Stimulated activated naive B cell treated with anti-CD40 and anti-IgM and Interleukin-4, amounts not matched to agents 10 μg/mL and 1 μg/mL and 100 μg/mL, for 72 hours (primary cell): ENCODE measurements at regions not wholly inside any gene's neighbourhood (a gene's known extent, or its start where the extent isn't known, plus 50 kb on each side); places are given as distances from the start of the nearest gene placed in this dataset.
A peak's percentile ranks its signal among the peaks of the same experiment; 100 is the strongest.

ENCODE experiments used
- ATAC-seq, 2 donors: fragments of 150-1000 bp; cut with Tn5 transposase; replicated peaks; 2 replicates each; pipeline ENCODE4 v1.10.0; 2021; ENCODE audit warnings: moderate library complexity in 1 of 2
- DNase-seq: peaks from one replicate; pipeline ENCODE4 v3.0.0; 2021
- H3K27ac Mint-ChIP-seq: one replicate; pipeline ENCODE4 v1.8.0; 2022; ENCODE audit warnings: mild to moderate bottlenecking, mixed read lengths
- H3K27me3 Mint-ChIP-seq, 2 donors: one replicate each; pipeline ENCODE4 v1.8.0; 2022; ENCODE audit warnings: mixed read lengths in 2 of 2
- H3K36me3 Mint-ChIP-seq, 2 donors: one replicate each; pipeline ENCODE4 v1.8.0; 2022; ENCODE audit warnings: mixed read lengths in 2 of 2, mild to moderate bottlenecking in 1 of 2
- H3K4me1 Mint-ChIP-seq, 2 donors: one replicate each; pipeline ENCODE4 v1.8.0; 2022; ENCODE audit warnings: mixed read lengths in 2 of 2, mild to moderate bottlenecking in 1 of 2
- H3K4me3 Mint-ChIP-seq, 2 donors: one replicate each; pipeline ENCODE4 v1.8.0; 2022; ENCODE audit warnings: mild to moderate bottlenecking in 2 of 2, mixed read lengths in 2 of 2, moderate library complexity in 1 of 2
- H3K9me3 Mint-ChIP-seq, 2 donors: one replicate each; pipeline ENCODE4 v1.8.0; 2022; ENCODE audit warnings: mixed read lengths in 2 of 2, mild to moderate bottlenecking in 1 of 2

- no peak for DNase-seq
- Mint-ChIP-seq H3K4me3 (no peak overlapping the region), H3K9me3 (no peaks in the 10 kb centered on the region), H3K4me1 (no peaks in the 10 kb centered on the region), H3K36me3 (no peaks in the 10 kb centered on the region), H3K27ac (no peak overlapping the region), H3K27me3 (no peaks in the 10 kb centered on the region)
- ATAC-seq = no peak
These were observed 165.3 kb downstream of the GASK1B start for GRCh38 chr4:158007566-158007965.

DNA sequence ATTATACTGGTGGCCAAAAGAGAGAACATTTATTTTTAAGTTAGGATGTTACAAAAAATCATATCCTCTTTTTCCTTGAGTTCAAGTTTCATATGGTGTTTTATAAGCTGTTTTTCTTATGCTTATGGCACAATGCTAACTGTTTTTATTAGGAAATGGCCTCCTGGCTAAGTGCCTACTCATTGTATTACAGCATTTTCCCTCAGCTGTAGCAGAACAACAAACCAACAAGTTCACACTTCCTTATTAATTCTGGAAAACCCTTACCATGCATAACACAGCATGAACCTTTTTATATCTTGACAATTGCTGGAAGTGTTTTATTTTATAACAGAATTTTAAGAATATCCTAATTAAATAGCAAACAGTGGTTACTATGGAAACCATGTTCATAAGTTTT is 165.8 kb downstream of the GASK1B start:
- Mint-ChIP-seq H3K27me3 (no peaks in the 10 kb centered on the region), H3K4me3 (no peak overlapping the region), H3K9me3 (no peaks in the 10 kb centered on the region), H3K36me3 (no peaks in the 10 kb centered on the region), H3K27ac (no peak overlapping the region), H3K4me1 (no peaks in the 10 kb centered on the region)
- DNase-seq (no peak), ATAC-seq (no peak)

DNA sequence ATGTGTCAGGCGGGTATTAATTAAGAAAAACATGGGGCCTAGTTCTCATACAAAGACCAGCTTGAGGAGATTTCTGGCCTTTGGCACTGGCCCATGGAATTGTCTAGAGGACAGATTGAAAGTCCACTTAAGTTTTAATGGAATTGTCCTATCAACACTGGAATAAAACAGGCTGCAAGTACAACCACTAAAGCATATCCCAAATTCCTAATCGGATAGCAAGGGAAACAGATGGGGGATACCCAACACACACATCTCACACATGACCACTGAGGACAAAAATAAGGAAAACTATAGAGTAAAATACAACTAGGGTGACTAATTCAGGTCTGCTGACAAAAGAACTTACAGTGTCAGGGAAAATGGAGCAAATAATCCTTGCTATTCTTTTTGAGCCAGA is 167.8 kb downstream of the GASK1B start:
- Mint-ChIP-seq H3K4me1 (no peaks in the 10 kb centered on the region), H3K9me3 (no peaks in the 10 kb centered on the region), H3K27ac (no peak overlapping the region), H3K27me3 (no peaks in the 10 kb centered on the region), H3K36me3 (no peaks in the 10 kb centered on the region), H3K4me3 (no peak overlapping the region)
- DNase-seq = no peak
- ATAC-seq = no peak

GRCh38 chr4:158004101-158004500 is 168.7 kb downstream of the GASK1B start:
- H3K27me3 Mint-ChIP-seq = no peaks in the 10 kb centered on the region
- ATAC-seq (no peak), DNase-seq (no peak)
- H3K4me3 Mint-ChIP-seq = no peak overlapping the region
- H3K36me3 Mint-ChIP-seq = no peaks in the 10 kb centered on the region
- H3K4me1 Mint-ChIP-seq = no peaks in the 10 kb centered on the region
- no peaks in the 10 kb centered on the region for H3K9me3 Mint-ChIP-seq
- no peak overlapping the region for H3K27ac Mint-ChIP-seq

DNA sequence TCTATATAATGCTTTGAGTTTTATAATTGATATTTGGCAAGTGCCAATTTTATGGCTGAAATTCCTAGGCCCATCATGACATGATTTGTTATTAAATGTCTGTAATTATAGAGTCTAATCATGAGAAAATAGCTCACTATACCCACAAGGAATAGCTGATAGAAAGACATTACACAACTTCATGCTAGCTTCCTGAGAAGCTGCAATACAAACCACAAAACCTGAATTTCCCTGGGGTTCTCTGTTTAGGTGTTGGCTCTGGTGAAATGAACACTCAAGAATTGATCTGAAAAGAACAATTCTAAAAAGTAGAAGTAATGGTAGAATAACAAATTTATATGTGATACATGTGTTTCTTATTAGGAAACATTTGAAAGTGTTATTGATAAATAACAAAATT is 169.6 kb downstream of the GASK1B start:
- H3K27me3 Mint-ChIP-seq = no peaks in the 10 kb centered on the region
- H3K27ac Mint-ChIP-seq = no peak overlapping the region
- no peaks in the 10 kb centered on the region for H3K9me3 Mint-ChIP-seq
- H3K36me3 Mint-ChIP-seq = no peaks in the 10 kb centered on the region
- H3K4me1 Mint-ChIP-seq = no peaks in the 10 kb centered on the region
- ATAC-seq (no peak), DNase-seq (no peak)
- no peak overlapping the region for H3K4me3 Mint-ChIP-seq

DNA sequence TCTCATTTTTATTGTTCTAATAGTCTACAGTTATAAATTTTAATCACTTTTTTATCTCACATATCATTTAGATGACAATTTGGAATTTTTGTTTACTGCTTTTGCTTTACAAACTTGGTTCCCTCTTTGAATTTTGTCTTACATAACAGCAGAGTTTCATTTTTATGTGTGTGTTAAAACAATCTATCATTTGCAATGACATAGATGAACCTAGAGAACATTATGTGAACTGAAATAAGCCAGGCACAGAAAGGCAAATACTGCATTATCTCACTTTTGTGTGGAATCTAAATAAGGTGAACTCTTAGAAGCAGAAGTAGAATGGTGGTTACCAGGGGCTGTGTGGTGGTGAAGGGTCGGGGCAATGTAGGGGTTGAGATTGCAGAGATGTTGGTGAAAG is 170.7 kb downstream of the GASK1B start:
- no peaks in the 10 kb centered on the region for H3K4me1 Mint-ChIP-seq
- H3K9me3 Mint-ChIP-seq = no peaks in the 10 kb centered on the region
- no peak overlapping the region for H3K4me3 Mint-ChIP-seq
- DNase-seq (no peak), ATAC-seq (no peak)
- no peaks in the 10 kb centered on the region for H3K27me3 Mint-ChIP-seq
- H3K27ac Mint-ChIP-seq = no peak overlapping the region
- no peaks in the 10 kb centered on the region for H3K36me3 Mint-ChIP-seq

GRCh38 chr4:158001756-158002155 is 171.1 kb downstream of the GASK1B start:
- H3K27ac Mint-ChIP-seq = no peak overlapping the region
- DNase-seq (no peak), ATAC-seq (no peak)
- H3K36me3 Mint-ChIP-seq = no peaks in the 10 kb centered on the region
- no peak overlapping the region for H3K4me3 Mint-ChIP-seq
- H3K9me3 Mint-ChIP-seq = no peaks in the 10 kb centered on the region
- H3K4me1 Mint-ChIP-seq = no peaks in the 10 kb centered on the region
- H3K27me3 Mint-ChIP-seq = no peaks in the 10 kb centered on the region

DNA sequence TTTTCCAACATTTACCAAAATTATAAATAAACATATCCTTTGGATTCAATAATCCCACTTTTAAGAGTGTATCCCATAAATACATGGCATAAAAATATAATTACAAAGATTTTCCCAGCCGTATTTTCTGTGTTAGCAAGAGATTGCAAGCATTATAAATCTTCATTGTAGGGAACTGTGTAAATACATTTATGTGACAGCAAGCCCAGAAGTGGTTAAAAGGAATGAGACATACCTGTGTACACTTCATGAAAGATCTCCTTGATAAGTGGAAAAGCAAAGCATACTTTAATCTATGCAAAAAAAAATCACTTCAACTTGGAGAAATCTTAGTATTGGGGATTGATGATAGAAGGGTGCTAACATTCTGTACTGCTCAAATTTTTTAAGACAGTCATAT is 173.1 kb downstream of the GASK1B start:
- Mint-ChIP-seq H3K36me3 (no peaks in the 10 kb centered on the region), H3K9me3 (no peaks in the 10 kb centered on the region), H3K4me3 (no peak overlapping the region), H3K27ac (no peak overlapping the region), H3K27me3 (no peaks in the 10 kb centered on the region), H3K4me1 (no peaks in the 10 kb centered on the region)
- DNase-seq (no peak), ATAC-seq (no peak)

DNA sequence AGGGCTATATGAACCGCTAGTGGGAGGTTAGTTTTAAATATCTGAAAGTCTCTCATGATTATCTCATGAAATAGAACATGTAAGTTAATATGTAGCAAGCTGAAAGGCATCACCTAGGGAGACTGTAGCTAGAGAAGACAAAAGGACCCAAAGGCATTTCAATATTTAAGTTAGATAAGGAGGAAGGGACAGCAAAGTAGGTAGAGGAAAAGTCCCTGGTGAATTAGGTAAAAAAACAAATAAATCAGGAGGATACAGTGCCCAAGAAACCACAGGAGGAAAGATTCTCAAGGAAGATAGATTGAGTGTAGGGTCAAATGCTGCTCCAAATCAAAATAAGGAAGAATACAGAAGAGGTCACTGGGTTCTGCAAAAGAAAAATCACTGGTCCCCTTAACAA is 175.5 kb downstream of the GASK1B start:
- no peak overlapping the region for H3K4me3 Mint-ChIP-seq
- no peaks in the 10 kb centered on the region for H3K36me3 Mint-ChIP-seq
- DNase-seq = no peak
- no peaks in the 10 kb centered on the region for H3K9me3 Mint-ChIP-seq
- no peaks in the 10 kb centered on the region for H3K27me3 Mint-ChIP-seq
- no peaks in the 10 kb centered on the region for H3K4me1 Mint-ChIP-seq
- ATAC-seq = no peak
- no peak overlapping the region for H3K27ac Mint-ChIP-seq

DNA sequence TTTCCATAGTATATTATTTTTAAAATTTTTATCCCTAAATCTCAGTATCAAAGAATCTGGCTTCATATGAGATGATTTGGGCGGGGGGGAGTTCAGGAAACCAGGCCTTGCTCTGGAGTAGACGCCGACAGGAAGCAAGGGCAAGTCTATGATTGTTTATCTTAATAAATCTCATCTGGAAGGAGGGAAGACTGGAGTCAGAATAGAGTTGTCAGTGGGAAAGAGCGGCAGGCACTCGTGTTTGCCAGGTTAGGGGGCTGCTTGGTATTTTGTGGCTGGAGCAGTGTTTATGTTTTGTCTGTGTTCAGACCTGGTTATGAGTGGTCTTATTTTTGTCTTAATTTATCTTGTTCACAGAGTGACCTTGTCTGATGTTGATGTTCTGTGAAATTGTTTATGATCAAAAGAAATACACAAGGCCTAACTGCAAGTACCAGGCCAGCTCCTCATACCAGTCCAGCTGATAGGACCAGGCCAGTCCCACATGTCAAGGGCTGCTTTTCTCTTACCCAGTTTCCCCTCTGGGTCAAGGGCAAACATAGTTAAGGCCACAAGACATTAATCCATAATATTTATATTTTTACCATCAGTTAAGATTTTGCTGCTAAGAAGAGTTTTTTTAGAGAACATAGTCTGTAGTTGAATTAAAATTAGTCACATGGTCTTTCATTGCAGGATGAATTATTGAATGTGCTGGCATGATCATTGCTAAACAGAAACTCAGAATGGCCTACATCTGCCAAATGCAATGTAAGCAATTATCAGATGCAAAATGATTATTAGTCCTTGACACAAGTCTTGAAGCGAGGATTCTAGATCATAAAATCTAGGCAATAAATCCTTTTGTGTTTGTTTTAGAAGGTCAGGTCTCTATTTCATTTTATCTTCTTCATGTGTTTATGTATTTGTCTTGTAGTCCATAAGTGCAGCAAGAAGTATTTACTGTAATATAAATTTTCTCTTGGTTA is 176.5 kb downstream of the GASK1B start:
- no peaks in the 10 kb centered on the region for H3K36me3 Mint-ChIP-seq
- no peaks in the 10 kb centered on the region for H3K9me3 Mint-ChIP-seq
- H3K4me1 Mint-ChIP-seq = no peaks in the 10 kb centered on the region
- ATAC-seq (no peak), DNase-seq (no peak)
- no peaks in the 10 kb centered on the region for H3K27me3 Mint-ChIP-seq
- no peak overlapping the region for H3K4me3 Mint-ChIP-seq
- no peak overlapping the region for H3K27ac Mint-ChIP-seq

GRCh38 chr4:157994863-157995262 is 178.0 kb downstream of the GASK1B start:
- H3K4me3 Mint-ChIP-seq = no peak overlapping the region
- no peaks in the 10 kb centered on the region for H3K36me3 Mint-ChIP-seq
- H3K4me1 Mint-ChIP-seq = no peaks in the 10 kb centered on the region
- no peaks in the 10 kb centered on the region for H3K27me3 Mint-ChIP-seq
- no peak for ATAC-seq
- DNase-seq = no peak
- H3K27ac Mint-ChIP-seq = no peak overlapping the region
- no peaks in the 10 kb centered on the region for H3K9me3 Mint-ChIP-seq

DNA sequence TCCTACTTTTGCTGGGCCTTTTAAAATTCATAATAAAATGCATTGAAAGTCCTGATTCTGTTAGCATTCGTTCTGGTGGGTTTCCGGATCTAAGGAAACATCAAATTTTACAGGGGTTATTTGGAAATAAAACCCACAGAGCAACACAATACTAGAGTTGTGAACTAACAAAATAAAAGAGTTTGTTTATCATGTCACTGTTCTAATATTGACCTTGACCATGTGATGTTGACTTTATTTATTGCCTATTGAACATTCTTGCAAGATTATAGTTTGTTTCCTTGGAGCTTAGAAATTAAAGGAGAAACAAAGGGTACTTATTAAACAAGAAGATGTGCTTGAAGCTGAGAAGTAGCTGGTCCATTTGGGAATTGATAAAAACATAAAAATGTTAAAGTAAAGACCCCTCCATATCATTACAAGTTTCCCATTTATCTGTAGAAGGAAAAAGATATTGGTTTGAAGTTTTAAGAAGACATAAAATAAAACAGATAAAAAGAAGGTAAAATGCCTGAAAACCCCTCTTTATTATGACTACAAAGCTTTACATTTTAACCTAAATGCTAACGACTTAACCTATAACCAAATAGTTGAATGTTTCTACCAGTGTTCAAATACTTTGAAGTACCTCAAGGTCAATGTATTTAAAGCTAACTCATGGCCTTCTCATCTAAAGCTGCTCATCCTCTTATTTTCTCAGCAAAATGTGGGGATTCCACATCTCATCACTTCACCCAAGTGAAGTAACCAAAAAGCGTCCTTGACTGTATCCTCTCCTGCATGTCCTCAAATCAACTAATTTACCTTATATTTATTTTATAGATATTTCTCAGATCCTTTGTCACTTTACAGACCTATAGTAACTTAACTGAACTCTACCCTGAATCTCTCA is 179.6 kb downstream of the GASK1B start:
- Mint-ChIP-seq H3K9me3 (no peaks in the 10 kb centered on the region), H3K27me3 (no peaks in the 10 kb centered on the region)

GRCh38 chr4:157992038-157992705 is 180.7 kb downstream of the GASK1B start:
- no peaks in the 10 kb centered on the region for H3K4me1 Mint-ChIP-seq
- DNase-seq = no peak
- H3K27ac Mint-ChIP-seq = no peak overlapping the region
- no peaks in the 10 kb centered on the region for H3K36me3 Mint-ChIP-seq
- H3K4me3 Mint-ChIP-seq = no peak overlapping the region
- peak in 1 of 2 donors; percentile 29 for ATAC-seq
- no peaks in the 10 kb centered on the region for H3K9me3 Mint-ChIP-seq
- H3K27me3 Mint-ChIP-seq = no peaks in the 10 kb centered on the region

More for the DNA sequence above, 179.6 kb downstream of the GASK1B start:
- ATAC-seq (no peak), DNase-seq (no peak)
- Mint-ChIP-seq H3K4me3 (no peak overlapping the region), H3K36me3 (no peaks in the 10 kb centered on the region), H3K4me1 (no peaks in the 10 kb centered on the region), H3K27ac (no peak overlapping the region)

DNA sequence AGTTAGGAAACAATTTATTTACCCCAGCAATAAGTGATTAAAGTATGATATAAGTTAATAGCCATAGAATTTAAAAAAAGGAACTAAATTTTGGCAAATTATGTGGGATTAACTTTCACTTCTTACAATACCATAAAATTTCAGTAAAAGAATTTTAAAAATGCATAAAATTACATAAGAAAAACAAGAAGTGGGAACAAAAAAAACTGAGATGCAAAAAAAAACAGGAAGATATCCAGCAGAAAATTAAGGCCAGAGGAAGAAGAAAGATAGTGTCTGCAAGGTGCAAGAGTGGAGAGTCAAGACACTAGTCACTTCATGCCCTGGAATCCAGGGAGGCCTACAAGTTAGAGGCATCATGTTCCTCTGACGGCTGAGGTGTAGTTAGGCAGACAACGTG is 184.2 kb downstream of the GASK1B start:
- DNase-seq (no peak), ATAC-seq (no peak)
- no peak overlapping the region for H3K27ac Mint-ChIP-seq

More for the DNA sequence above, 184.2 kb downstream of the GASK1B start:
- Mint-ChIP-seq H3K9me3 (peaks cover 0 to 1% of the 10 kb centered on the region in 2 donors), H3K27me3 (no peaks in the 10 kb centered on the region), H3K36me3 (no peaks in the 10 kb centered on the region), H3K4me1 (no peaks in the 10 kb centered on the region), H3K4me3 (no peak overlapping the region)
